SU-DHL-6 (cell line): ENCODE measurements at regions not wholly inside any gene's neighbourhood (a gene's known extent, or its start where the extent isn't known, plus 50 kb on each side); places are given as distances from the start of the nearest gene placed in this dataset.
"Not testable (repeated sequence)": the region's sequence is repeated elsewhere in the genome, so short reads cannot be mapped to it uniquely, and the experiment has no call there.

Source experiments
- H2AFZ ChIP-seq: fragments of 200-600 bp; sonication (generic); 2 replicates; pipeline ENCODE4 v1.6.1; 2014; ENCODE audit warnings: low read depth, mild to moderate bottlenecking, moderate library complexity, mixed read lengths, antibody characterized with exemption, low read length; ENCODE audit not compliant: severe bottlenecking
- H3F3A ChIP-seq: fragments of 200-600 bp; shearing (Covaris generic); 2 replicates; pipeline ENCODE4 v1.6.0; 2016; ENCODE audit warnings: antibody characterized with exemption, mild to moderate bottlenecking; ENCODE audit not compliant: insufficient read depth
- H3K27ac ChIP-seq: fragments of 200-600 bp; sonication (generic); 2 replicates; pipeline ENCODE4 v1.5.1; 2016; ENCODE audit warnings: low read depth, mild to moderate bottlenecking, low read length, moderate library complexity, mixed read lengths
- H3K27me3 ChIP-seq: fragments of 200-600 bp; sonication (generic), shearing (Covaris generic); 2 replicates; pipeline ENCODE4 v1.6.0; 2014; ENCODE audit warnings: mild to moderate bottlenecking, low read length
- H3K36me3 ChIP-seq: fragments of 200-600 bp; sonication (generic); 2 replicates; pipeline ENCODE4 v1.6.1; 2014; ENCODE audit warnings: mild to moderate bottlenecking, low read length, mixed read lengths
- H3K4me2 ChIP-seq: fragments of 300-600, 200-600 bp; shearing (Covaris generic), sonication (generic); 2 replicates; pipeline ENCODE4 v1.6.0; 2014; ENCODE audit warnings: low read length, low read depth, mild to moderate bottlenecking; ENCODE audit not compliant: poor library complexity, severe bottlenecking
- H3K4me3 ChIP-seq: fragments of 200-600 bp; sonication (generic); 2 replicates; pipeline ENCODE4 v1.5.1; 2014; ENCODE audit warnings: antibody characterized with exemption, low read length, mild to moderate bottlenecking, mixed read lengths; ENCODE audit not compliant: insufficient read depth, poor library complexity, severe bottlenecking
- H3K79me2 ChIP-seq: fragments of 200-600 bp; sonication (generic); 2 replicates; pipeline ENCODE4 v1.6.1; 2014; ENCODE audit warnings: mild to moderate bottlenecking, low read length, moderate library complexity; ENCODE audit not compliant: insufficient read depth
- H3K9ac ChIP-seq: fragments of 200-600 bp; sonication (generic); 2 replicates; pipeline ENCODE4 v1.7.0; 2014; ENCODE audit warnings: mild to moderate bottlenecking, low read length
- H3K9me2 ChIP-seq: fragments of 200-600 bp; sonication (generic); replicated peaks from 2 replicates; pipeline ENCODE4 v1.6.1; 2014; ENCODE audit warnings: low read length; ENCODE audit not compliant: insufficient read depth
- H3K9me3 ChIP-seq: fragments of 200-600 bp; sonication (generic); 2 replicates; pipeline ENCODE4 v1.6.1; 2014; ENCODE audit warnings: low read length, mixed read lengths; ENCODE audit not compliant: insufficient read depth
- H4K20me1 ChIP-seq: fragments of 200-600 bp; sonication (generic); 2 replicates; pipeline ENCODE4 v1.6.1; 2014; ENCODE audit warnings: low read depth, mild to moderate bottlenecking, antibody characterized with exemption, low read length, moderate library complexity, mixed read lengths
- CTCF ChIP-seq: fragments of 200-600 bp; sonication (generic); IDR thresholded peaks from one replicate; pipeline ENCODE4 v1.5.1; 2017; ENCODE audit warnings: antibody characterized with exemption, mild to moderate bottlenecking, low read length, moderate library complexity; ENCODE audit not compliant: insufficient read depth, poor library complexity, severe bottlenecking
- EZH2phosphoT487 ChIP-seq: fragments of 200-600 bp; sonication (generic), shearing (Covaris generic); conservative IDR thresholded peaks from 2 replicates; pipeline ENCODE4 v1.6.1; 2018; ENCODE audit warnings: mild to moderate bottlenecking, antibody characterized with exemption, low read length, moderate library complexity, mixed read lengths

GRCh38 chr6:81023709-81024108, 728.8 kb downstream of the TENT5A start:
- H3K27me3 ChIP-seq = no peaks in the 10 kb centered on the region
- H3K27ac ChIP-seq = no peak overlapping the region
- no peaks in the 10 kb centered on the region for H3K9me2 ChIP-seq
- H3K9me3 ChIP-seq = peaks cover 3% of the 10 kb centered on the region; the same call in 1 of the 2 replicates
- H2AFZ ChIP-seq = no peak overlapping the region
- no peaks in the 10 kb centered on the region for H3K36me3 ChIP-seq
- no peaks in the 10 kb centered on the region for H3K79me2 ChIP-seq
- H3K4me2 ChIP-seq = no peak overlapping the region
- no peak overlapping the region for H3K9ac ChIP-seq
- H3K4me3 ChIP-seq = no peak overlapping the region
- no peaks in the 10 kb centered on the region for H4K20me1 ChIP-seq
- H3F3A ChIP-seq = no peaks in the 10 kb centered on the region
- TF ChIP-seq CTCF (no peak), EZH2phosphoT487 (no peak)

GRCh38 chr6:81023007-81023582, 729.4 kb downstream of the TENT5A start:
- H3F3A ChIP-seq = no peaks in the 10 kb centered on the region
- H3K27me3 ChIP-seq = no peaks in the 10 kb centered on the region
- no peak overlapping the region for H3K4me3 ChIP-seq
- no peak overlapping the region for H3K27ac ChIP-seq
- no peaks in the 10 kb centered on the region for H3K79me2 ChIP-seq
- no peaks in the 10 kb centered on the region for H3K9me2 ChIP-seq
- no peak overlapping the region for H3K4me2 ChIP-seq
- H3K36me3 ChIP-seq = no peaks in the 10 kb centered on the region
- no peaks in the 10 kb centered on the region for H4K20me1 ChIP-seq
- TF ChIP-seq CTCF (no peak), EZH2phosphoT487 (no peak)
- no peak overlapping the region for H2AFZ ChIP-seq
- peaks cover 3% of the 10 kb centered on the region; the same call in 1 of the 2 replicates for H3K9me3 ChIP-seq
- H3K9ac ChIP-seq = no peak overlapping the region

GRCh38 chr6:81017586-81017985, 734.9 kb downstream of the TENT5A start:
- not testable (repeated sequence) for H3K9ac ChIP-seq, H3K4me2 ChIP-seq, H3K27me3 ChIP-seq, H3F3A ChIP-seq, H3K36me3 ChIP-seq, H3K9me2 ChIP-seq, H3K27ac ChIP-seq, H2AFZ ChIP-seq, H3K9me3 ChIP-seq, H3K4me3 ChIP-seq, H3K79me2 ChIP-seq, H4K20me1 ChIP-seq

GRCh38 chr6:81003894-81004293, 748.6 kb downstream of the TENT5A start:
- Histone ChIP-seq H3K4me3 (no peak overlapping the region), H2AFZ (no peak overlapping the region), H3K36me3 (no peaks in the 10 kb centered on the region), H3K79me2 (no peaks in the 10 kb centered on the region), H3F3A (no peaks in the 10 kb centered on the region), H3K4me2 (no peak overlapping the region), H3K27me3 (no peaks in the 10 kb centered on the region), H3K27ac (no peak overlapping the region), H4K20me1 (no peaks in the 10 kb centered on the region), H3K9me3 (no peaks in the 10 kb centered on the region), H3K9ac (no peak overlapping the region), H3K9me2 (no peaks in the 10 kb centered on the region)
- no peak for TF ChIP-seq EZH2phosphoT487
- TF ChIP-seq CTCF = no peak
